HG03066 (cell line): ENCODE measurements at regions not wholly inside any gene's neighbourhood (a gene's known extent, or its start where the extent isn't known, plus 50 kb on each side); places are given as distances from the start of the nearest gene placed in this dataset.

Source experiments
- ATAC-seq: cut with Tn5 transposase; IDR thresholded peaks from one replicate; pipeline ENCODE4 v1.9.1; 2021; ENCODE audit warnings: low read depth; ENCODE audit not compliant: unreplicated experiment

DNA sequence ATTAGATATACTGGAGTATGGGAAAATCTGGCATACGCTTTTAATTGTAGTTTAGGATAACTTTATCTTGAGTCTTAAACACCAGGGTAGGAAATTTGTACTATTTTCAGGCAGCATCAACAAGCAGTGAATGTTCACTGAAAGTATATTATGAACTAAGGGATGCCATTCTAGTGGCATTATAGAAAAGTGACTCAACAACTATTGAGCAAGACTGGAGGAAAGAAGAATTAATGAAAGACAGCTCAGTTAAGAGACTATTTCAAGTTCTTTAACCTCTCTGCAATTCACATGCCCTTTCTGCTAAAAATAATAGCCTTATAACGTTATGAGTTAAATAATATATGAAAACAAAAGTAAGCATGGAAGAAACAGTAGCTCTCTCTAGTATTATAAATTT, 343.1 kb downstream of the FSCB start:
- no peak for ATAC-seq

DNA sequence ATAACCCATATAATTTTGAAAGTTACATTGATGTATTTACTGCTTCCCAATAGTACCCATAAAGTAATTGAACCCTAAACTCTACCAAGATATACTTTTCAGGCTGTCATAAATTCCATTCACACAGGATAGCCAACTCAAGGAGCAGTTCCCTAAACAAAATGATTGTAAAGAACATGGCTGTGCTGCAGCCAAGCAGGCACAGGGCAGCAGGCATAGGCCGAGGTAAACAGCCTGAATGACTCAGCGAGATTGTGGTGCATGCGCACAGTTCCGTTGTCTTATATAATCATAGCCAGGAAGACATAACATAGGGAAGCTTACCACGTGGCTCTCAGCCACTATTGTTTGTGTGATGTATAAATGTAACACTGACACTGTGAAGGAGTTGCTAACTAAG, 344.9 kb downstream of the FSCB start:
- ATAC-seq = no peak

GRCh38 chr14:44154874-44155273, 352.2 kb downstream of the FSCB start:
- no peak for ATAC-seq

DNA sequence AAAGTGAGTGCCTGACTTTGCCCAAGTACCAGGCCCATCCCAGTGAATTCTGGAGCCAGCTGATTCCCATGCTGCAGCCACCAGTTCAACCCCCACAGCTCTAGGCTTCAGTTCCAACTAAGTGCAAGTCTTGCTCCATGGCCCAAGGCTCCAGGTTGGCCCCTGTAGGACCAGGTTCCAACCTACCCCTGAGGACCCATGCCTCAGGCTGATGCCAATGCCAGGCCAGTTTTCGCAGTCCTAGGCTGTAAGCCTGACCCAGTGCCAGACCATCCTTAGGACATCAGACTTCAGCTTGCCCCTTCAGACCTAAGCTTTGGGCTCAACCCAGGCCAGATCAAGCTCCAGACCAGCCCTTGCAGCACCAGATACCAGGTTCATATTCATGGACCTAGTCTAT, 352.6 kb downstream of the FSCB start:
- ATAC-seq = no peak

DNA sequence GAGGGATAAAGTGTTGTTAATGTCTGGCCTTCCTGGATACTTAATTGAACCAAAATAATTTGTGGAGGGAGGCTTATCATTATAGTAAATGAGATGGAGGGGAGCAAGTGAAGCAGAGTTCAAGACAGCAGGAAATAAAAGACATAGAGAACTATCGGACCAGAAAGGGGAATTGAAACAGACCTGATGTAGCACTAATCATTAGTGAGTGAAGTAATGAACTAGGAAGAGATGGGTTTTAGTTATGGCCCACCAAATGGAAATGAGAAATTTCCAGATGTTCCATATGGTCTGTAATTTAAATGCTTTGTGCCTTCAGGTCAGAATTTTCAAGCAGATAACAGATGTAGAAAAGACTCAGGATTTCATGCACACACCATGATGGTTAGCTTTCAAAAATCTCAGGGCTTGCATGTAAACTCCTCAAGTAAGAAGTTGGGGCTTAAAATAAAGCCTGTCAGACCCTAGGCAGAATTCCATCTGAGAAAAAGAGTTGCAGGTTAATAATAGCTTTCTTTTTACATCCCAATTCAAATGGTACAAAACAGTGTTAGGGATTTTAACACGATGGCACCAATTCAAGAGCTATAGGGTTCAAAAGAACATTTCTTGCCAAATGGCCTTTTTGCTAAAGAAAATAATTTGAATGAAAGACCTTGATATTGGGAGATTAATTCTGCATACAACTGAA, 355.8 kb downstream of the FSCB start:
- ATAC-seq = no peak

GRCh38 chr14:44149597-44149996, 357.5 kb downstream of the FSCB start:
- no peak for ATAC-seq

- ATAC-seq = no peak
Measured at GRCh38 chr14:44142006-44142405, 365.1 kb downstream of the FSCB start.

GRCh38 chr14:44135972-44136371, 371.1 kb downstream of the FSCB start:
- ATAC-seq = no peak

DNA sequence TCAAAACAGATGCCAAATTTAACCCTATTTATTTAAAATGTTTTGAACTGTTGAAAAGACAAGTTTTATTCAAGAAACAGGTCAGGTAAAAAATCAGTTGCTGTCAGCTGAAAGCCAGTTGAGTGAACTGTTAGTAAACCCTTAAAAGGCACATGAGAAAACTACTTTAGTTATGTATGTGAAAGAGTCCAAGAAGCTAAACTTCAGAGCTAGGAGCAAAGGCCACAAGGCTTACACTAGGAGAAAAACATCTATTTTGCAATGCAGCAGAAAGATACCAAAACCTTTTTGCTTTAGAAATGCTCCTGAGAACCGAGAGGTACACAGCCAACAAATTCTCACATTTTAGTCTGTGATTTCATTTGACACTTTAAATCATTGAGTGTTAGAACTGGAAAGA, 375.2 kb downstream of the FSCB start:
- no peak for ATAC-seq

GRCh38 chr14:44113769-44114730, 393.0 kb downstream of the FSCB start:
- peak; percentile 47 for ATAC-seq

GRCh38 chr14:44112774-44113460, 394.2 kb downstream of the FSCB start:
- no peak for ATAC-seq

GRCh38 chr14:44109036-44109435, 398.0 kb downstream of the FSCB start:
- no peak for ATAC-seq

DNA sequence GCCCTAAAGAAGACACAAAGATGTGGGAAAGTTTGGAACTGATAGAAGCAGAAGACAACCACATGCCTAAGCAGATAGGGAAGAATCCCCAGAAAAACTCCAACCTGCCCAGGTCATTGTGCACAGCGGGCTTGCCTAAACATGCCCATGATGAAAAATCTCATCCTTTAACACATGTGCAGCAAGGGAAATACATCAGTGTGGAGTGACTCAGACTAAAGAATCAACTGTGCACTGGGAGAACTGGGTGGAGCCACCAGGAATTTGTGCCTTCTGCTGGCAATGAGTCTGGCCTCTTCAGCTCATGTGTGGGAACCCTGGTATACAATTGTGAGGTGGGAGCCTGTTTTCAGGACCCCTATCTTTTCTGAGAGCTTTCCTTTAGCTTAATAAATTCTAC, 398.5 kb downstream of the FSCB start:
- no peak for ATAC-seq

DNA sequence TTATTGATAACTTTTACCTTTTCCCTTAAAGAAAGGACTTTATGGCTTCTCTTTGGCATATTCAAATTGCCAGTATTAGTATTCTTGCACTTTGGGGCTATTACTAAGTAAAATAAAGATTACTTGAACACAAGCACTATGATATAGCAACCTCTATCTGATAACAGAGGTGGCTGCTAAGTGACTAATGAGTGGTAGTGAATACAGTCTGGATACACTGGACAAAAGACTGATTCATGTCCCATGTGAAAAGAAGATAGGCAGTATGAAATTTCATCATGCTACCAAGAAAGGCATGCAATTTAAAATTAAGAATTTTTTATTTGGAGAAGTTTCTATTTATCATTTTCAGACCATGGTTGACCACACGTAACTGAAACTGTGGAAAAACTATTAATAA, 399.9 kb downstream of the FSCB start:
- ATAC-seq = no peak

DNA sequence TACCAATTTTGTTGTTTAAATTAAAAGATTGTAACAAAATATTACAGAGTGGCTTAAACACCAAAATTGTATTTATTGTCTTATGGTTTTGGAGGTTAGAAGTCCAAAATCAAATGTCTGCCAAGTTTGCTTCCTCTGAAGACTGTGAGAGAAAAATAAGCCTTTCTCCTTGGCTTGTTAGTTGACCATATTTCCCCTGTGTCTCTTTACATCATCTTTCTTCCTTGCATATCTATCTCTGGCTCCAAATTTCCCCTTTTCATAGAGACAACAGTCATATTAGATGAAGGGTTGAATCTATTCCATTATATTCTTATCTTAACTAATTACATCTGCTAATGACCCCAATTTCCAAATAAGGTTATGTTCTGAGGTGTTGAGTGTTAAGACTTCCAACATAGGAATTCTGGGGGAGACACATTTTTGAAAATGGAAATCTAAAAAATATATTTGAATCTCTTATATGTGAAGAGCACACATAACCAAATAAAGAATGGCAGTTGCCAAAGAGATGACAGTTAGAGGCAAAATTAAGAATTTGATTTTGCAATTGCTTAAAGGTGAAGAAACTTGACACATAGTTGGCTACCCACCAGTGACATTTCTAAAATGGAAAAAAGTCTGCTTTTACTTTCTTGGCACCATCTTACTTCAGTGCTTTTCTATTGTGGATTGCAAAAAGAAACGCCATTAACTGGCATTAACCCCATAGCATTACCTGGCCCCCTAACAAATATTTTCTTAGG, 407.2 kb downstream of the FSCB start:
- ATAC-seq = no peak

- ATAC-seq = no peak
Measured at GRCh38 chr14:44081146-44081545, 425.9 kb downstream of the FSCB start.

GRCh38 chr14:44070046-44070445, 437.0 kb downstream of the FSCB start:
- no peak for ATAC-seq

DNA sequence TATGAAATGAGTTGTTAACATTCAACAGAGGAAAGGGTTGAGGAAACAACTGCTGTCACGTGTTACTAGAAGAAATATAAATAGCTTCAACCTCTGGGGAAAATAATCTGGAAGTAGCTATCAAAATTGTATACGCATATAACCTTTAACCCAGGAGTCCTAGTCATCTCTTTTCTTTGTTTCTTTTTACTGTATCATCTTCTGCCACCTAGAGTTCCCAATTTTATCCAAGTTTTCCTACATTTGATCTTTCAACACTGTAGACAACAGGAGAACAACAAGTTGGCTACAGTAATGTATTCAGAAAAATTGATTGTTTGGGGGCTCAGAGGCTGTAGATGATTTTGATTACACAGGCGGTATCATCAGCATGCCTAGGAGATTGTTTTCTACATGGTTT, 453.7 kb downstream of the FSCB start:
- no peak for ATAC-seq

DNA sequence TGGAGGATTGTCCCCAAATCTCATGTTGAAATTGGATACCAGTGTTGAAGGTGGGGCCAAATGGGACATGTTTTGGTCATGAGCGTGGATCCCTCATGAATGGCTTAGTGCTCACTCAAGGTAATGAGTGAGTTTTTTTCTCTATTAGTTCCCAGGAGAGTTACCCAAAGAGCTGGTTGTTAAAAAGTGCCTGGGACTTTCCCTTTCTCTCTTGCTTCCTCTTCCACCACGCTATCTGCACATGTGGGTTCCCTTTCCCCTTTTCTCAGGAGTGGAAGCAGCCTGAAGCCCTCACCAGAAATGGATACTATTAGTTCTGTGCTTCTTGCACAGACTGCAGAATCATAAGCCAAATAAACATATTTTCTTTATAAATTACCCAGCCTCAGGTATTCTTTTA, 465.4 kb downstream of the FSCB start:
- ATAC-seq = no peak

- no peak for ATAC-seq
Measured at GRCh38 chr14:44040561-44040960, 466.5 kb downstream of the FSCB start.

GRCh38 chr14:44036248-44036647, 470.8 kb downstream of the FSCB start:
- ATAC-seq = no peak
